ENCODE measurements at regions not wholly inside any gene's neighbourhood (a gene's known extent, or its start where the extent isn't known, plus 50 kb on each side); places are given as distances from the start of the nearest gene placed in this dataset.

DNA sequence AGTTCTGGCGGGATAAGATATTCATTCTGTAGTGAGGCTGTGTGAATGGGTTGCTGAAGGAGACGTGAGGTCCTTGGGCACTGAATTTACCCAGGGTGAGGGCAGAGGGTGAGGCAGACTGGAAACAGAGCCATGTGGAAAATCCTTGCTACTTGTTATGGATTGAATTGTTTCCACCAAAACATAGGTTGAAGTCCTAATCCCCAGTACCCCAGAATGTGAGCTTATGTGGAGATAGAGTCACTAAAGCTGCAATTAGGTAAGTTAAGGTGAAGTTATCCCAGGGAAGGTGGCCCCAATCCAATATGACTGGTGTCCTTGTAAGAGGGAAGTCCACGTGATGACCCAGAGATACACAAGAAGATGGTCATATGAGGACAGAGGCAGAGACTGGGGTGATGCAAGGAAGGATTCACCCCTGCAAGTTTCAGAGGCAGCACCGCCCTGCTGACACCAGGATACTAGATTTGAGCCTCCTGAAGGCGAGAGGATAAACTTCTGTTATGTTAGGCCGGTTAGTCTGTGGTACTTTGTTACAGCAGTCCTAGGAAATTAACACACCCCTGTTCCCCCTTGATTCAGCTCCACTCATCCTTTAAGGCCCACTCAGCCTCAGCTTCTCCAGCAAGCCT, 289.4 kb upstream of the MEX3C start:
- Histone ChIP-seq H3K9ac (ENCODE audit: insufficient read depth in 1 of 2, low read depth in 2 of 2, low read length in 2 of 2) (no peak overlapping the region), H3K27me3 (ENCODE audit: control insufficient read depth in 2 of 2, insufficient read depth in 2 of 2, low read length in 2 of 2) (no peaks in the 10 kb centered on the region), H2AFZ (ENCODE audit: low read depth, low read length) (no peak overlapping the region), H3K4me1 (replicated peaks in 1 of 2; ENCODE audit: control insufficient read depth in 2 of 2, insufficient read depth in 2 of 2, low read length in 2 of 2) (no peaks in the 10 kb centered on the region), H3K4me3 (no peak overlapping the region), H3K9me1 (ENCODE audit: control insufficient read depth, insufficient read depth, low read length) (no peaks in the 10 kb centered on the region), H3K79me2 (ENCODE audit: control insufficient read depth, insufficient read depth, low read length) (no peaks in the 10 kb centered on the region), H3K36me3 (ENCODE audit: control insufficient read depth, insufficient read depth, low read length) (no peaks in the 10 kb centered on the region), H4K20me1 (replicated peaks; ENCODE audit: control insufficient read depth, insufficient read depth, low read length) (no peaks in the 10 kb centered on the region), H3K27ac (ENCODE audit: extremely low read depth, low read depth, low read length) (no peak overlapping the region), H3K9me3 (replicated peaks; ENCODE audit: control insufficient read depth, insufficient read depth, low read depth, low read length) (no peaks in the 10 kb centered on the region), H3K4me2 (ENCODE audit: insufficient read depth, low read length) (no peak overlapping the region)
- FAIRE-seq, result no peak
- WGBS (ENCODE audit: insufficient coverage, low coverage, missing lambda C conversion rate), result 0% methylated on average over 5 of the region's 6 CpGs
- in situ Hi-C loops (cut with MboI) (no loop called here), intact Hi-C loops (cut with micrococcal nuclease) (no loop called here)
- no peak for DNase-seq (ENCODE audit: extremely low read depth in 1 of 4, low spot score in 3 of 4)
- ChIA-PET CTCF (ENCODE audit: low intra/inter-chr PET ratio) (no interaction called here), POLR2A (no interaction called here)
- BruUV-seq (replicated peaks), result no TSS peak
- no peak for ATAC-seq
- TF ChIP-seq CXXC5 (CRISPR knock-in tag; IDR thresholded peaks at IDR 0.05) (peak; percentile 34; the same call in 1 of the 2 replicates), MECOM (CRISPR knock-in tag; IDR thresholded peaks at IDR 0.05) (no peak), RAD51 (IDR thresholded peaks at IDR 0.05; ENCODE audit: borderline replicate concordance, low read depth) (no peak), PRPF4 (IDR thresholded peaks at IDR 0.05; ENCODE audit: insufficient read depth, low read depth, low read length, poor library complexity, severe bottlenecking) (no peak), ZNF766 (CRISPR knock-in tag; conservative IDR thresholded peaks at IDR 0.05) (0 out of 2 replicates have a peak, but pooled peaks have one; percentile 40), CEBPG (CRISPR knock-in tag; IDR thresholded peaks at IDR 0.05) (no peak), CEBPG (tag; conservative IDR thresholded peaks at IDR 0.05 in 1 of 2, IDR thresholded peaks at IDR 0.05 in 1 of 2) (peak; percentile 48 to 81; a peak in 3 of 4 replicates), CTBP1 (IDR thresholded peaks at IDR 0.05; ENCODE audit: borderline replicate concordance) (0 out of 2 replicates have a peak, but pooled peaks have one; percentile 18), MCM5 (IDR thresholded peaks at IDR 0.05; ENCODE audit: low read depth) (no peak), ZNF445 (CRISPR knock-in tag; IDR thresholded peaks at IDR 0.05; ENCODE audit: low read depth) (no peak), ZNF589 (CRISPR knock-in tag; IDR thresholded peaks at IDR 0.05; ENCODE audit: low read depth) (peak; percentile 47; the same call in 1 of the 2 replicates), SMAD4 (CRISPR knock-in tag; conservative IDR thresholded peaks at IDR 0.05) (0 out of 2 replicates have a peak, but pooled peaks have one; percentile 38), ZNF175 (CRISPR knock-in tag; IDR thresholded peaks at IDR 0.05; ENCODE audit: low read depth) (peak; percentile 89), ZNF584 (CRISPR knock-in tag; IDR thresholded peaks at IDR 0.05; ENCODE audit: low read depth) (0 out of 2 replicates have a peak, but pooled peaks have one; percentile 52), RFX5 (IDR thresholded peaks at IDR 0.05; ENCODE audit: low read depth, low read length) (no peak), ZNF431 (CRISPR knock-in tag; IDR thresholded peaks at IDR 0.05) (no peak), ZNF197 (CRISPR knock-in tag; IDR thresholded peaks at IDR 0.05; ENCODE audit: low read depth) (no peak), PYGO2 (tag; IDR thresholded peaks at IDR 0.05) (no peak), BRCA1 (IDR thresholded peaks at IDR 0.05) (no peak), BRCA1 (CRISPR knock-in tag; IDR thresholded peaks at IDR 0.05) (no peak), MBD1 (CRISPR knock-in tag; IDR thresholded peaks at IDR 0.05) (no peak), ZZZ3 (IDR thresholded peaks at IDR 0.05) (no peak), ADNP (tag; IDR thresholded peaks at IDR 0.05) (no peak)

Measured in K562 (cell line).